ENCODE measurements at regions not wholly inside any gene's neighbourhood (a gene's known extent, or its start where the extent isn't known, plus 50 kb on each side); places are given as distances from the start of the nearest gene placed in this dataset.
A peak's percentile ranks its signal among the peaks of the same experiment; 100 is the strongest.

GRCh38 chr4:124173912-124174311 lies 538.6 kb downstream of the ANKRD50 start:
- no peak for DNase-seq (ENCODE audit: low spot score)

GRCh38 chr4:124177647-124178425 lies 534.7 kb downstream of the ANKRD50 start:
- no peak for DNase-seq (ENCODE audit: low spot score)

- no peak for DNase-seq (ENCODE audit: low spot score)
Observed at GRCh38 chr4:124178449-124179021, 534.0 kb downstream of the ANKRD50 start.

GRCh38 chr4:124179506-124180186 lies 532.9 kb downstream of the ANKRD50 start:
- no peak for DNase-seq (ENCODE audit: low spot score)

DNA sequence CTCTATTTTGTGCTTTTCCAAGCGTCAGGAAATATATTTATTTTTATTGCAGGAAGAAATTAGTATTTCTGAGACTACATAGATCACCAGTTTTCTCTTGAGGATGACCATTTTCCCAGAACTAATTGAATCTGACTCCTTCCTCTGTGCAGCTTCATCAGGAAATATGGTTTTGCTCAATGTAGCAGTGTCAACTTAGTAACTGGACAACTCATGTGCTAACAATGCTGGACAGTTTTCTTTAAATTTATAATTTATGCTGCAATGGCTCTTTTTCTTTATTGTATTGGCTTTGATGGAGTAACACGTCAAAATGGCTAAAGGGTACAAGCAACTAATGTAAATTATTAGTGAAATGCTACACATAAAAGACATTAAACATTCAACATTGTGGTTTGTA lies 531.5 kb downstream of the ANKRD50 start:
- no peak for DNase-seq (ENCODE audit: low spot score)

DNA sequence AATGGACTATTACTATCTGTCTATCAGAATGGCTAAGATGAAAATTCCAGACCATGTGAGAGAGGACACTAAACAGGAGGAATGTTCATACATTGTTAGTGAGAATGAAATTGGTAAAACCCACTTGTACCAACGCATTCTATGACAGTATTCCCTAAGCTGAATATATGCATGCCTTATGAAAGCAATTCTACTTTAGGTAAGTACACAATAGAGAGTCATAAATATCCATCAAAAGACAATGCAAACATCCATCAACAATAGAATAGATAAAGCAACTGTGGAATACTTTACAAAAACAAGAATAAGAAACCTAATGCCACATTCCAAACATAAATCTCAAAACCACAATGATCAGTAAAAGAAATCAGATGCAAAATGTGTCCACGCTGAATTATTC lies 529.3 kb downstream of the ANKRD50 start:
- no peak for DNase-seq (ENCODE audit: low spot score)

- no peak for DNase-seq (ENCODE audit: low spot score)
Observed at GRCh38 chr4:124183926-124184325, 528.6 kb downstream of the ANKRD50 start.

DNA sequence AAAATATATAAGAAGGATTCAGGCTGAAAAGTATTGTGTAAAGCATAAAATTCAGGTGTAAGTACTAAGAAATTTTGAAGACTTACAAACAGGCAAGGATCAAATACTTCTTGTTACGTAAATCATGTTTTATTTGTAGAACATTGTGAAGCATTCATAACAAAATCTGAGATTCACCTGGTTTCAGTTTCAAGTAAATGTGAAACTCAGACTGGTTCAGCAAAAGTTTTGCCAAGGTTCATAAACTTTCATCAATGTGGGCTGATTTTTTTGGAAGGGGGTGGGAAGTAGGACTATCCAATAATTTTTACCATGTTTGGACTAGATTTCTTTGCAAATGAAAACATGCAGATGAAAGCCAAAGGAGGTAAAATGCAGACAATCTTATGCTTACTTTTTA lies 527.7 kb downstream of the ANKRD50 start:
- no peak for DNase-seq (ENCODE audit: low spot score)

DNA sequence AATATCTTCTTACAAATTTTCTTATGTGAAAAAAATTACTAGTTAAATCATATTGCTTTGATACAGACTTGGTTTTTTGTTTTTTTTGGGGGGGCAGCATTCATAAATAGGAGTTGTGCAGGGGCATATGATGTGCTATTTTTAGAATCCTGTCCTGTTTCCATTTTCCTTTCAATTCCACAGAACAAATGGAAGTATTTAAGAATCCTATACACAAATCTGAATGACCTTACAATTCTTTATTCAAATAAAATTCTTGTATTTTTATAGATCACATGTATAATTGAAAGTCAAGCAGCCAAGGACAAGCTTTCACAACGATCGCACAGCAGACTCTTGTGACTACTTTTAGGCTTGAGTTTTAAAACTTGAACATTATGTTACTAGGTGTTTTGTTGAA lies 523.9 kb downstream of the ANKRD50 start:
- DNase-seq (ENCODE audit: low spot score): no peak

GRCh38 chr4:124189545-124189944 lies 523.0 kb downstream of the ANKRD50 start:
- no peak for DNase-seq (ENCODE audit: low spot score)

GRCh38 chr4:124191329-124191728 lies 521.2 kb downstream of the ANKRD50 start:
- no peak for DNase-seq (ENCODE audit: low spot score)

GRCh38 chr4:124192544-124192943 lies 520.0 kb downstream of the ANKRD50 start:
- no peak for DNase-seq (ENCODE audit: low spot score)

GRCh38 chr4:124199185-124199584 lies 513.3 kb downstream of the ANKRD50 start:
- no peak for DNase-seq (ENCODE audit: low spot score)

DNA sequence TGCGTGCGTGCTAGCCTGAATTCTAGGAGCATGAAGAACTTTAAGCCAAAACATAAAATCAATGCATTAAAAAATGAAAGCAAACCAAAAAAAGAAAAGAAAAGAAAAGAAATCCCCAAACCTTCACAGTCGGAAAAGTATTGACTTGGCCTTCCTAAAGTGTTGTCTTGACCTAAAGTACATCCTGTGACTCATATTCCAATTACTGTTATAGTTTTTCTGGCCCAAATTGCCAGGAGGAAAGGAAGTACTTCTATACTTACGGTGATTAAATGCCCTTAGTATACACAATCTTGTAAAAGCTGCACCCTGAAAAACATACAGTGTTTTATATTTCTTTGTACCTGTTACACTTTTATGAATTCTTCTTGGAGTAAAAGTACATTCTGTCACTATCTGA lies 512.8 kb downstream of the ANKRD50 start:
- no peak for DNase-seq (ENCODE audit: low spot score)

DNA sequence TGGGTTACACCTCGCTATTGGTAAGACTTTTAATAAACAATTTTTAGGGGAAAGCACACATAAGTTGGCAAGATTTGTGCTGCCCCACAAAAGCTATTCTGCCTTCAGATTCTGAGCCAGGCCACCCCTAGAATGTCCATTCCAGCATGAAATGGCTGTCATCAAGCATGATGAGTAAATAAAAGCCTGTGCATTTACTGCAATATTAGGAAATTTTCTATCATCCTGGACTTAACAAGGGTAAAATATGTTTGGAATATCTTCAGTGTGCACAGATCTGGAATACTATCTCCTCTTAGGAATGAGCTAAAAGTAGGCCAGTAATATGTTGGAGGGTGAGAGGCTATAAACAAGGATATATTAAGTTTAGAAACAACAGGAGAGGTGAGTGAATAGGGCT lies 510.9 kb downstream of the ANKRD50 start:
- DNase-seq (ENCODE audit: low spot score): no peak

DNA sequence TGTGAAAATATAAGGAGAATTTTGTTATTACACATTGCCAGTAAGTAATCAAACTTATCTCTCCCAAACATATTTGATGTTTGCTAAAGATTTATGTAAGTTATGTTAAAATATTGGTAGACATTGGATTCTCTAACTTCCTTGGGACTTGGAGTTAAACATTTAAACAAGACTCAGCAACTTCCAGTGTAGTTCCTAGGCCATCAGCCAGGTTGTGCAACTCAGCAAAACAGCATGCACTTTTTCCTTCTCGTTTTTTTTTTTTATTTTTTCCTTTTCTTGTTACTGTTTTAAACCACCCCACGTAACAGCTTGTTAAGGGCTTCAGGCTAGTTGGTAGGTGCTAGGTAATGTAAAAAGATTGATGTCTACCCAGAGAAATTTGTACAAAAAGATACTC lies 510.4 kb downstream of the ANKRD50 start:
- DNase-seq (ENCODE audit: low spot score): no peak

DNA sequence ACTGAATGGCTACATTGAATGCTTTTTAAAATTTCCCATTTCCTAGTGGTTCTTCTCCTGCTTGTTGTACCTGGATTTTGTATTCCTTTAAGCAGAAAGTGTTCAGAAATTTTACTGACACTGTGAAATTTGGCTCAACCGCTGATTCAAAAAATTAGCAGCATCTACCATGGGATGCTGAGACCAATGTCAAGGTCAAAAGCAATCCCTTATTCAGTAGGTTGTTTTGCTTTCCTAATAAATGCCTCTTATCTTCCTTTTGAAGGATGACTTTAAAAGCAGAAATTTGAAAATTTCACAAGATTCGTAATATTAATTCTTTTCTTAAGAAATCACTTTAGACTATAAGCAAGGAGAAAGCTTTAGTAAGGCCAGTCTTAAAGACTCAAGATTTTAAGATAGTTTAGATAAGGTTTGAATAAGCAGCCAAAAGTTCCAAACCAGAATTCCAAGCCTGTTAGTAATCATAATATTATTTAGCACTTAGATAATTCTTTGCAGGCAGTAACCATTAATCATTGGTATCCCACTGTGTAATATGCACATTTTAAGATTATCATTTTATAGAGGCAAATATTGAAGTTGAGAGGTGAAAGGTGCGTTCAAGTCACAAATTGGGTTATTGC lies 508.8 kb downstream of the ANKRD50 start:
- DNase-seq (ENCODE audit: low spot score): peak; percentile 75

DNA sequence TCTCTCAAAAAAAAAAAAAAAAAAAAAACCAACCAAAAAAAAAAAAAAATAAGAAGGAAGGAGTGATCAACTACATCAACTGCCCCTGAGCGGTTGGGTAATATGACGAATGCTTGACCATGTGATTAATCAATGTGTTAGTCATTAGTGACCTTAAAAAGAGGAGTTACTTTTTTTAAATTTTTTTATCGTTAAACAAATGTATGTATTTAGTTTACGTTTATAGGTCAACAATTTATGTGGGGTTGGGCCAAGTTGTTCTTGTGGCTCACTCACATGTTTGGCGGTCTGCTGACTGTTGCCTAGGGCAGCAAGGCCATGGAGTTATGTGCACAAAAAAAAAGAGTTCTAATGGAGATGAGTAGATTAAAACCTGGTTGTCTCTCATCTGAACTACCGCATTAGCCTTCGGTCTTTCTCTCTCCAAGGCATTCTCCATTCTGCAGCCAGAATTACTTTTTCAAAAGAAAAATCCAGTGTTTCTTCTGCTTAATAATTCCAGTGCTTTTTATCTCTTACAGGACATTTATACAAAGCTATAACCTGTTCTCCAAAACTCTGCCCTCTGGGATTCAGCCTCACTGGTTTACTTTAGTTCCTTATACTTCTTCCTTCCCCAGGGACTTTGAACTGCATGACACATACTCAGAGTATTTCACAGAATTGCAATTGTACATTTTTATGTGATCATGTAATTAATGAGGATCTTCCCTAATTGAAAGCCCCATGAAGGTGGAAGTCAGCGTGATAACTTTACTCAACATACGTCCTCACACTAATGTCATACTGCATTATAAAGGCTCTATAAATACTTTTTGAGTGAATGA lies 505.5 kb downstream of the ANKRD50 start:
- DNase-seq (ENCODE audit: low spot score): no peak

DNA sequence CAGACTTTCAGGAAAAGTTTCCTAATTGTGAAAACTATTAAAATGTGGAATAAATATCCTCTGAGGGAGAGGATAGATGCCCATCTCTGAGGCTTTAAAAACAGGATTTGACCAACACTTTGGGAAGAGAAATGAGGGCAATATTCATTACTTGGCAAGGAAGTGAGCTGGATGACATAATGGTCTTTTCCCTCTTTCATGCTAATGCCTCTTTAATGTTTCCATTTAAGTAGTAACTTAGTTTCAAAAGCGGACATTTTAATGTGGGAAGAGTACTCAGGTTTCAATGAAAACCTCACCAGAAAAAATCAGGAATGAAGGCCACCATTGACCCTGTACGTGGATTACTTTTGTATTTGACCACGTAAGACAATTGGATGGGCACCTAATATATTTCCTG lies 503.3 kb downstream of the ANKRD50 start:
- peak; percentile 24 for DNase-seq (ENCODE audit: low spot score)

DNA sequence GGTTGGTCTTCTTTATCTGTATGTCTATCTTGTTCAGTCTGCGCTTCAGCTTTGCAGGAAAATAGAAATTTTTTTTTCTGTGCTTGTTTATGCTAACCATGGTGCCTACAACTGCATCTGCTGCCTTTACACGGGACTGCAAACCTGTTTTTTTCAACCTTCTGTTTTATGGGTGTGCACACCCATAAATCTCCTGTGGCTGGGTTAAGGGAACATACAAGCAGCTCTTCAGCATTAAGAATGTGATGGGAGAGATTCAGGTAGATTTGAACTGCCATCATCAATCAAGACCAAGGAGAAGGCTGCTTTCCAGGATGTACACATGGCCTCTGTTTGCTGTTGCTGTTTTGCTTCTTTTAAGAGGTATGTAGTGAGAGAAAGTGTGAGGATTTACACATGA lies 502.9 kb downstream of the ANKRD50 start:
- peak; percentile 40 for DNase-seq (ENCODE audit: low spot score)

DNA sequence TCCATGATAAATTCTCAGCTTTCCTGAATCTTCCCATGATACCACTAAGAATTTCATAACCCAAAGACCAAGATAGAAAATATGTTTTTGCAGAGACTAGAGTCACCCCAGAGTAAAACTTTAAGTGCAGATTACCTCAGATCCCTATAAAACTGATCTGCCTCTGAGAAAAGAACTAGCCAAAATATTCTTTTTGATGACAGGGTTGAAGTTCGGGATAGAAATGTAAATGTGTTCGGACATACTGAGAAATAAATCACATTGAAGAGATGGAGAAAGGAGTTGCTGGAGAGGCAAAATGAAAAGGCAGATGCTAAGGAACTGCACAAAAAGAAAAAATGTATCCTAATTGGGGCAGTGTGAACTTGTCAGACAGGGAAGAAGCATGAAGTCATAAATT lies 501.8 kb downstream of the ANKRD50 start:
- peak; percentile 50 for DNase-seq (ENCODE audit: low spot score)

All from umbilical cord (tissue), 1 donor.